ES-I3 (cell line): ENCODE measurements at regions not wholly inside any gene's neighbourhood (a gene's known extent, or its start where the extent isn't known, plus 50 kb on each side); places are given as distances from the start of the nearest gene placed in this dataset.
"Not testable (repeated sequence)": the region's sequence is repeated elsewhere in the genome, so short reads cannot be mapped to it uniquely, and the experiment has no call there.

Source experiments
- H3K36me3 ChIP-seq: 2 replicates; pipeline ENCODE4 v1.6.1; 2013; ENCODE audit warnings: mild to moderate bottlenecking, low read length, control low read depth, moderate library complexity; ENCODE audit not compliant: insufficient read depth
- H3K4me1 ChIP-seq: 2 replicates; pipeline ENCODE4 v1.6.1; 2013; ENCODE audit warnings: mild to moderate bottlenecking, control low read depth, low read length; ENCODE audit not compliant: insufficient read depth
- H3K9ac ChIP-seq: 2 replicates; pipeline ENCODE4 v1.6.1; 2013; ENCODE audit warnings: low read depth, mild to moderate bottlenecking, low read length, moderate library complexity
- H3K9me3 ChIP-seq: 2 replicates; pipeline ENCODE4 v1.6.1; 2013; ENCODE audit warnings: mild to moderate bottlenecking, low read length, moderate library complexity; ENCODE audit not compliant: control insufficient read depth, insufficient read depth

GRCh38 chr2:228352980-228353379 lies 171.5 kb upstream of the SPHKAP start:
- not testable (repeated sequence) for H3K9ac ChIP-seq, H3K36me3 ChIP-seq, H3K4me1 ChIP-seq, H3K9me3 ChIP-seq

- no peaks in the 10 kb centered on the region for H3K9me3 ChIP-seq
- no peak overlapping the region for H3K9ac ChIP-seq
- H3K36me3 ChIP-seq: no peaks in the 10 kb centered on the region
- no peaks in the 10 kb centered on the region for H3K4me1 ChIP-seq
Observed at GRCh38 chr2:228352048-228352447, 170.6 kb upstream of the SPHKAP start.

- H3K4me1 ChIP-seq: no peaks in the 10 kb centered on the region
- no peak overlapping the region for H3K9ac ChIP-seq
- H3K9me3 ChIP-seq: no peaks in the 10 kb centered on the region
- no peaks in the 10 kb centered on the region for H3K36me3 ChIP-seq
Observed at GRCh38 chr2:228348516-228349064, 167.1 kb upstream of the SPHKAP start.

- Histone ChIP-seq H3K36me3 (no peaks in the 10 kb centered on the region), H3K9ac (no peak overlapping the region), H3K9me3 (no peaks in the 10 kb centered on the region), H3K4me1 (no peaks in the 10 kb centered on the region)
Observed at GRCh38 chr2:228344531-228344930, 163.0 kb upstream of the SPHKAP start.

- no peak overlapping the region for H3K9ac ChIP-seq
- H3K36me3 ChIP-seq: no peaks in the 10 kb centered on the region
- H3K4me1 ChIP-seq: no peaks in the 10 kb centered on the region
- H3K9me3 ChIP-seq: no peaks in the 10 kb centered on the region
Observed at GRCh38 chr2:228339525-228339924, 158.0 kb upstream of the SPHKAP start.

- no peaks in the 10 kb centered on the region for H3K9me3 ChIP-seq
- H3K9ac ChIP-seq: no peak overlapping the region
- H3K4me1 ChIP-seq: no peaks in the 10 kb centered on the region
- no peaks in the 10 kb centered on the region for H3K36me3 ChIP-seq
Observed at GRCh38 chr2:228334180-228334579, 152.7 kb upstream of the SPHKAP start.

- Histone ChIP-seq H3K9me3 (peaks cover 6% of the 10 kb centered on the region; the same call in 1 of the 2 replicates), H3K36me3 (no peaks in the 10 kb centered on the region; the same call in 1 of the 2 replicates), H3K4me1 (no peaks in the 10 kb centered on the region), H3K9ac (no peak overlapping the region)
Observed at GRCh38 chr2:228329282-228329681, 147.8 kb upstream of the SPHKAP start.

- Histone ChIP-seq H3K36me3 (no peaks in the 10 kb centered on the region), H3K9ac (no peak overlapping the region), H3K9me3 (no peaks in the 10 kb centered on the region), H3K4me1 (no peaks in the 10 kb centered on the region)
Observed at GRCh38 chr2:228321015-228321414, 139.5 kb upstream of the SPHKAP start.

- H3K9me3 ChIP-seq: no peaks in the 10 kb centered on the region
- H3K9ac ChIP-seq: no peak overlapping the region
- no peaks in the 10 kb centered on the region for H3K4me1 ChIP-seq
- no peaks in the 10 kb centered on the region for H3K36me3 ChIP-seq
Observed at GRCh38 chr2:228318218-228318617, 136.7 kb upstream of the SPHKAP start.

- Histone ChIP-seq H3K4me1 (no peaks in the 10 kb centered on the region), H3K9ac (no peak overlapping the region), H3K9me3 (no peaks in the 10 kb centered on the region), H3K36me3 (no peaks in the 10 kb centered on the region)
Observed at GRCh38 chr2:228312172-228312571, 130.7 kb upstream of the SPHKAP start.

GRCh38 chr2:228303960-228304359 lies 122.5 kb upstream of the SPHKAP start:
- Histone ChIP-seq H3K36me3 (no peaks in the 10 kb centered on the region), H3K9ac (no peak overlapping the region), H3K4me1 (no peaks in the 10 kb centered on the region), H3K9me3 (peaks cover 4% of the 10 kb centered on the region; the same call in 1 of the 2 replicates)

GRCh38 chr2:228283491-228284171 lies 102.1 kb upstream of the SPHKAP start:
- H3K9me3 ChIP-seq: no peaks in the 10 kb centered on the region
- no peaks in the 10 kb centered on the region for H3K36me3 ChIP-seq
- H3K9ac ChIP-seq: no peak overlapping the region

GRCh38 chr2:228282376-228282775 lies 100.9 kb upstream of the SPHKAP start:
- Histone ChIP-seq H3K9me3 (no peaks in the 10 kb centered on the region), H3K9ac (no peak overlapping the region), H3K36me3 (no peaks in the 10 kb centered on the region), H3K4me1 (no peaks in the 10 kb centered on the region)

More at GRCh38 chr2:228283491-228284171, 102.1 kb upstream of the SPHKAP start:
- no peaks in the 10 kb centered on the region for H3K4me1 ChIP-seq

GRCh38 chr2:228273159-228273558 lies 91.7 kb upstream of the SPHKAP start:
- Histone ChIP-seq H3K9me3 (no peaks in the 10 kb centered on the region), H3K9ac (no peak overlapping the region), H3K4me1 (no peaks in the 10 kb centered on the region)

GRCh38 chr2:228269351-228269750 lies 87.9 kb upstream of the SPHKAP start:
- Histone ChIP-seq H3K4me1 (no peaks in the 10 kb centered on the region), H3K36me3 (no peaks in the 10 kb centered on the region), H3K9ac (no peak overlapping the region), H3K9me3 (no peaks in the 10 kb centered on the region)

More at GRCh38 chr2:228273159-228273558, 91.7 kb upstream of the SPHKAP start:
- no peaks in the 10 kb centered on the region for H3K36me3 ChIP-seq
